ENCODE measurements at regions not wholly inside any gene's neighbourhood (a gene's known extent, or its start where the extent isn't known, plus 50 kb on each side); places are given as distances from the start of the nearest gene placed in this dataset.
"Not testable (repeated sequence)": the region's sequence is repeated elsewhere in the genome, so short reads cannot be mapped to it uniquely, and the experiment has no call there.

GRCh38 chr1:101366513-101367215, 129.8 kb downstream of the S1PR1 start:
- no peak for DNase-seq (ENCODE audit: low read depth in 2 of 2, low spot score in 1 of 2)

GRCh38 chr1:101367630-101368029, 130.8 kb downstream of the S1PR1 start:
- DNase-seq (ENCODE audit: low read depth in 2 of 2, low spot score in 1 of 2) = no peak

GRCh38 chr1:101370488-101370887, 133.7 kb downstream of the S1PR1 start:
- DNase-seq (ENCODE audit: low read depth in 2 of 2, low spot score in 1 of 2) = no peak

- DNase-seq (ENCODE audit: low read depth in 2 of 2, low spot score in 1 of 2) = no peak
Observed at GRCh38 chr1:101371259-101371658, 134.4 kb downstream of the S1PR1 start.

GRCh38 chr1:101373570-101373969, 136.8 kb downstream of the S1PR1 start:
- DNase-seq (ENCODE audit: low read depth in 2 of 2, low spot score in 1 of 2) = no peak

GRCh38 chr1:101375448-101375847, 138.6 kb downstream of the S1PR1 start:
- not testable (repeated sequence) for DNase-seq (ENCODE audit: low read depth in 2 of 2, low spot score in 1 of 2)

GRCh38 chr1:101376121-101377083, 139.6 kb downstream of the S1PR1 start:
- DNase-seq (ENCODE audit: low read depth in 2 of 2, low spot score in 1 of 2) = no peak

- DNase-seq (ENCODE audit: low read depth in 2 of 2, low spot score in 1 of 2) = no peak
Observed at GRCh38 chr1:101377084-101377835, 140.4 kb downstream of the S1PR1 start.

GRCh38 chr1:101379037-101379436, 142.2 kb downstream of the S1PR1 start:
- no peak for DNase-seq (ENCODE audit: low read depth in 2 of 2, low spot score in 1 of 2)

- DNase-seq (ENCODE audit: low read depth in 2 of 2, low spot score in 1 of 2) = no peak
Observed at GRCh38 chr1:101379950-101380349, 143.1 kb downstream of the S1PR1 start.

- no peak for DNase-seq (ENCODE audit: low read depth in 2 of 2, low spot score in 1 of 2)
Observed at GRCh38 chr1:101382135-101382534, 145.3 kb downstream of the S1PR1 start.

GRCh38 chr1:101388904-101389546, 152.2 kb downstream of the S1PR1 start:
- DNase-seq (ENCODE audit: low read depth in 2 of 2, low spot score in 1 of 2) = no peak

GRCh38 chr1:101389547-101389929, 152.7 kb downstream of the S1PR1 start:
- no peak for DNase-seq (ENCODE audit: low read depth in 2 of 2, low spot score in 1 of 2)

- DNase-seq (ENCODE audit: low read depth in 2 of 2, low spot score in 1 of 2) = no peak
Observed at GRCh38 chr1:101392552-101392951, 155.7 kb downstream of the S1PR1 start.

- no peak for DNase-seq (ENCODE audit: low read depth in 2 of 2, low spot score in 1 of 2)
Observed at GRCh38 chr1:101394041-101394440, 157.2 kb downstream of the S1PR1 start.

- DNase-seq (ENCODE audit: low read depth in 2 of 2, low spot score in 1 of 2) = no peak
Observed at GRCh38 chr1:101399222-101399621, 162.4 kb downstream of the S1PR1 start.

GRCh38 chr1:101406271-101406670, 169.5 kb downstream of the S1PR1 start:
- no peak for DNase-seq (ENCODE audit: low read depth in 2 of 2, low spot score in 1 of 2)

- DNase-seq (ENCODE audit: low read depth in 2 of 2, low spot score in 1 of 2) = no peak
Observed at GRCh38 chr1:101406681-101407080, 169.9 kb downstream of the S1PR1 start.

- DNase-seq (ENCODE audit: low read depth in 2 of 2, low spot score in 1 of 2) = no peak
Observed at GRCh38 chr1:101407505-101408211, 170.8 kb downstream of the S1PR1 start.

All from stimulated activated CD8-positive, alpha-beta memory T cell treated with anti-CD3 and anti-CD28 coated beads, Interleukin-4, amount 100 ng/mL, for 4 hours (primary cell).